IMR-90 (cell line): ENCODE measurements at regions not wholly inside any gene's neighbourhood (a gene's known extent, or its start where the extent isn't known, plus 50 kb on each side); places are given as distances from the start of the nearest gene placed in this dataset.
"Not testable (repeated sequence)": the region's sequence is repeated elsewhere in the genome, so short reads cannot be mapped to it uniquely, and the experiment has no call there.

ENCODE experiments used
- CTCF ChIP-seq: conservative IDR thresholded peaks from 2 replicates; pipeline ENCODE4 v1.5.1; 2012; ENCODE audit warnings: mild to moderate bottlenecking, low read depth, low read length, improper control_type of control experiment
- ELK1 ChIP-seq: fragments of 150-350 bp; IDR thresholded peaks from 2 replicates; pipeline ENCODE4 v1.6.1; 2016; ENCODE audit warnings: low read depth, mild to moderate bottlenecking, low read length, moderate library complexity, borderline replicate concordance
- POLR2A ChIP-seq: IDR thresholded peaks from 2 replicates; pipeline ENCODE4 v1.6.1; 2012; ENCODE audit warnings: mild to moderate bottlenecking, low read depth, low read length
- RFX5 ChIP-seq: IDR thresholded peaks from 2 replicates; pipeline ENCODE4 v1.8.0; 2012; ENCODE audit warnings: low read depth, mild to moderate bottlenecking, low read length, moderate library complexity

GRCh38 chr11:71748965-71749620 lies 83.9 kb upstream of the DEFB108B start:
- not testable (repeated sequence) for TF ChIP-seq CTCF, POLR2A, RFX5, ELK1
